ENCODE measurements at regions not wholly inside any gene's neighbourhood (a gene's known extent, or its start where the extent isn't known, plus 50 kb on each side); places are given as distances from the start of the nearest gene placed in this dataset.
"Not testable (repeated sequence)": the region's sequence is repeated elsewhere in the genome, so short reads cannot be mapped to it uniquely, and the experiment has no call there.

DNA sequence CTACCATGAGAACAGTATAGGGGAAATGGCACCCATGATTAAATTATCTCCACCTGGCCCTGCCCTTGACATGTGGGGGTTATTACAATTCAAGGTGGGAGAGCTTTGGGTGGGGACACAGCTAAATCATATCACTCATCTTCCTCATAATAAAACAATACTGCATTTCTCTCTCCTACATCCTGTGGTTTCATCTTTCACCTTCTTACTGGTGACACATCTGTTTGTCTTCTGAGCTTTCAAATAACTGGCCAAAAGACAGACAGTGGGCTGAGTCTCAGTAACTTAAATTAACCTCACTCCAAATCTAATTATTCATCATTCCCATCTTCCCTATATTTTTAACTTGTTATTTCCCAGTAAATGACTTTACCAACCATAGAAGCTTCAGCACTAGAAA is 729.7 kb upstream of the USP15 start:
- no peak for DNase-seq

DNA sequence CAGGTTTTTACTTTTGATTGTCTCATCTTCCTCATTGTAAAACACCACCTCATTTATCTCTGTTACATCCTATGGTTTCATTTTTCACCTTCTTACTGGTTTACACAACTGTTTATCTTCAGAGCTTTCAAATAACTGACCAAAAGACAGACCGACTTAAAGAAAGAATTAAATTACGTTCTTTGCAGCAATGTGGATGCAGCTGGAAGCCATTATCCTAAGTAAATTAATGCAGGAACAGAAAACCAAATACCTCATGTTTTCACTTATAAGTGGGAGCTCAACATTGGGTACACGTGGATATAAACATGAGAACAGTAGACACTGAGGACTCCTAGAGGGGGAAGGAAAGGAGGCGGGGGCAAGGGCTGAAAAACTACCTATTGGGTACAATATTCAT is 729.0 kb upstream of the USP15 start:
- DNase-seq: no peak

DNA sequence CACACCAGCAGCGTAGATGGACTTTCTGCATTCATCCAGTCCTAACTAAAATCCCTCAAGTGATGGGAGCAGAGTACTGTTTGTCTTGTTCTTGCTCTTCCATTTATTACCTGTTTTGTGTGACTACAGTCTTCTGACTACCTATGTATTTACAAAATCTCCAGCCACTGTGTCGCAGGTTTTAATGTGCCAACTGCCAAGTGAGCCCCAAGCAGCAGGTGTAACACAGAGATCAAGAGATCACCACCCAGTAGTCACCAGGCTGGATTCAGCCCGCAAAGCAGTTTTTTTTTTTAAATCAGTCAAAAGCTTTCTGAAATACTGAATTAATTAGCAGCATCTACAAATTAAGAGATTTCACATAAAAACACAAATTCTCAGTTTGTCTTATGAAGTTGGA is 724.1 kb upstream of the USP15 start:
- DNase-seq: no peak

DNA sequence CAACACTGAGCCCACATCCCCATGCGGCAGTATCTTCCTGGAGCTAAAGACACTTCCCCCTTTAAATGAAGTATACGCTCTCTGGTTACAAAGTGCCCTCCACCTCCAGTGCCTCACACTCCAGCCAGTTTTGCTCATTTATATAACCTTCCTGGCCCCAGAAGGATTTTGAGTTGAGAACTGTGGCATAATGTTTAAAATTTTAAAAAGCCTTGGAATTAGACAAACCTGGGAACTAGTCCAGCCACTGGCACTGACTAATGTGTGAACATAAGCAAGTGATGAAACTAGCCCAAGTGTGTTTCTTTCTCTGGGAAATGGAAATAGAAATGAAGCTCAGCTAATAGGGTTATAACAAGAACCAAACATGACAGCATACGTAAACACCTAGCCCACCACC is 723.7 kb upstream of the USP15 start:
- DNase-seq: no peak

DNA sequence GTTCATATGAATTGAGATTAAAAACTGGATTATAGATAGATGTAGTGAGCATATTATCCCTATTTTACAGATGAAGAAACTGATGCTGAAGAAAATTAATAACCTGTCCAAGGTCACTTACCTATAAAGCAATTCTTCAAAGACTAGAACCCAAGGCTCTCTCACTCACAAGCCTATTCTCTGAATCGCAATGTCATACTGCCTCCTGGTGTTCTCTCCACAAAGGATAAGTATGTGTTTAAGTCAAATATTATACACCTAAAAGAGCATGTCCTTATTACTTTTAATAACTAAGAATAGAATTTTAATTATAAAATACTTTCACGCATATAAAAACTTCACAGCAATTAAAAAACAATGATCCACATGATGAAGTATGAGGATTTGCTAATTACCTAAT is 721.3 kb upstream of the USP15 start:
- DNase-seq: no peak

DNA sequence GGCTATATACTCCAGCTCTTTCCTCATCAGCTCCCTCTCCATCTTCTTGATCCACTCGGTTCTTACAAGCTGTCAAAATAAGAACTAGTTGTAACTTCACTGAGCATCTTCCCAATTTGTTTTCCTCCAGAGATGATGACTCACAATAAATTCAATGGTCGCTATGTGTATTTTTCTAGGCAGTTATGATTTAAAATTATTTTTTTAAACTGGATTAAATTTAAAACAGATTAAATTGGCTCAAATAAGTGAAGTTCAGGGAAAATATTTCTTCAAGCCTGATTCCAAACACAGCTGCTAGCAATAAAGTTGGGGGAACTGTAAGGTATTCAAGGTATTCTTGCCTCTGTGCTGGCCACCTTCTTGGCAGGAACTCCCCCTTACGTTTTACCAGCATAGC is 717.7 kb upstream of the USP15 start:
- DNase-seq: no peak

DNA sequence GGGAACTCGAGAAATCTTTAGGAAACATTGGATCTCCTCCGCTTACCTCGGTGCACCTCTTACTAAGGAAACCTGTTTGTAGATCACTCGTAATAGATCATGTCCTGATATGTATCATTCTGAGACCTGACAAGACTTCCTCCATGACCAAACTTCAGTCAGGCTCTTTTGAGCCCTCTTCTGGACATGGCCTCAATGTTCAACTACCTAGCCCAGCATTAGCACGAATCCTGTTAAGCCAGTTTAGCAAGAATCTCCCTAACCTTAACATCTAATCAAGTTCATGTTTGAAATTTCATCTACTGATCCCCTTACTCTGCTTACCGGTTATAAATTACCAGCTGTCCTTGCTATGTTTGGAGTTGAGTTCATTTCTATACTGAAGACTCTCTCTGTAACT is 713.9 kb upstream of the USP15 start:
- no peak for DNase-seq

DNA sequence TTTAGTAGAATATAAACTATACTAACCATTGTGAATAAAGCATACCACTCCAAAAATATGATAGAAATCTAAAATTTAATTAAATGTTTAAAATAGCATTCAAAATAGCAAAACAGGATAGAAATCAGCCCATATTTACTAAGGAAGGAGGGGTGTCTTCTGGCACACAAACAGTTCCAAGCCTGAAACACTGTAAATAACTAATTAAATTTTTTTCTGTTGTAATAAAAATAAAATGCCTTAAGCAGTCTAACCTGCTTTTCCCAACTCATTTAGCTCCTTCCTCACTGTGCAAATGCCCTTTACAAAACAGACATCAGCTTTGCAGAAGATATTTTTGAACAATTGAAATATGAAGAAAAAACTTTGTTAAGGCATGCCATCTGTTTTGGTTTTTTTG is 707.1 kb upstream of the USP15 start:
- DNase-seq: no peak

DNA sequence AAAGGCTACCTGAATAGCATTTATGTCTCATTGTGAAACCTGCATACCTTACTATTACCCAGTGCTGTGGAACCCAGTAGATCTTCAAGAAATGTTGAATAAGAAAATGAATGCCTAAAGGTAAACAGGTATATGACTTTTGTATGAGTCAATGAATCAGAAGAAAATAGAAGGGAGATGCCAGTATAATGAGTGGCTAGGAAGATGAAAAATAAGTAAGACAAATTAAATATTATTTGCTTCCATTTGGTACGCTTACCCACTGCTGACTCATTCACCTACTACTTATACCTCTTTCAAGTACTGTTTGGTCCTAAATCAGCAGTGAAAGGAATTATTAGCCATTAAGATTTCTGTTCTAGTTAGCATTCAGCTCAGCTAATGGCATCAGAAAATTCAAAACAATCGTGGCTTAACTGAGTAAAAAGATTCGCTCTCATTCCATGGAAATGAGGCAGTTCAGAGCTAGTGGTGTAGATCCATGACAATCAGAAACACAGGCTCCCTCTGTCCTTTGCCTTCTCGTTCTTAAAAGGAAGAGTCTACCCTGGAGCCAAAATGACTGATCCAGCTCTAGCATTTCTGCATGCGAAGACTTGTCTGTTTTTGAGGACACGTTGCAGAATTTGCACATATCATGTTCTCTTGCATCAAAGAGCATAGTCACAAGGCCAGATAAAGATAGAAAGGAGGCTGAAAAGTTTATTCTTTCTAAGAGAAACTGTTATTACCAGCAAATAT is 705.8 kb upstream of the USP15 start:
- DNase-seq: no peak

DNA sequence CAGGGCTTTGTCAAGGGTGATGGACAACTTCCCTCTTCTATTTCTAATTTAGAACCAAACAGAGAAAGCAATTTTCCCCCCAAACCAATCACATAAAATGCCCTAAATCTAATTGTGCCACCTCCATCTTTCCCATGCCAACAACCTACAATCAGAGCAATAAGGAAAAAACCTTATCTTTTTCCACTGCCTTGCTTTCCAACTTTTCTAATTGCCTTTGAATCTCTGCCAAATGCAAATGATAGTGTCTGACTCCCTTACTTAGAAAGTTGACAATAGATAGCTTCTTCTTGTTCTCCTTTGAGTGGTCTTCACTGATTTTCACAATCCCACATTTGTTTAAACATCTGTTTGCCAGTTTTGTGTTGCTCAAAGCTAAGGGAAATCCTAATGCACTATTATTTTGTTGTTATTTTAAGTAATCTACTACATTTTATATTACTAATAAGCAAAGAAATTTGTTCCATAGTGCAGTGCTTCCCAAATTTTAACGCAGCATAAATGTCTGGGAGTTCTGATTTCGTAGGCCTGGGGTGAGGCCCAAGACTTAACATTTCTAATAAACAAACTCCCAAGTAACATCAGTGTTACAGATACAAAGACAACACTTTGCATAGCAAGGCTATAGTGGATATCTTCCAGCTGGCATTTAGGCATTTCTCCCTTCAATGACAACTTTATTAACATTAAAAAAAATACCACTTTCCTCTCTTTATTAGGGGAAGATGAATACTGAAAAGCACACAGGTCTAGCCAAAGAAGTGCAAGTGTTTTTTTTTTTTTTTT is 696.3 kb upstream of the USP15 start:
- no peak for DNase-seq

DNA sequence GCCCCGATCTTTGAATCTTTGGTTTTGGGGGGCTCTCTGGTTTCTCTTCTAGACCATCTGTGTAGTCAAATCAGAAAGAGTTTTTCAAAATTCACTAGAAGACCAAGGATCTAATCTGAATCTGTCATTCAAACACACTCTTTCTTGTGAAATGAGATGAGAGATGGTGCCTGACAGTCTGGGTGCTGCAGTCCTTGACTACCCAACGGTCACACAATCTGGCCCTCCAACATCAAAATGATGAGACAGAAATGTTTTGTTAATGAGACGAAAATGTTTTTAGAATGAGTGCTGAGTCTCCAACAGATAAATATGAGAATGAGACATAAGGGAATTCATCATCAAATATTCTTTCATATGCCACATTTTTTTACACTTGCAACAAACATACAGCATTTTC is 695.7 kb upstream of the USP15 start:
- DNase-seq: no peak

DNA sequence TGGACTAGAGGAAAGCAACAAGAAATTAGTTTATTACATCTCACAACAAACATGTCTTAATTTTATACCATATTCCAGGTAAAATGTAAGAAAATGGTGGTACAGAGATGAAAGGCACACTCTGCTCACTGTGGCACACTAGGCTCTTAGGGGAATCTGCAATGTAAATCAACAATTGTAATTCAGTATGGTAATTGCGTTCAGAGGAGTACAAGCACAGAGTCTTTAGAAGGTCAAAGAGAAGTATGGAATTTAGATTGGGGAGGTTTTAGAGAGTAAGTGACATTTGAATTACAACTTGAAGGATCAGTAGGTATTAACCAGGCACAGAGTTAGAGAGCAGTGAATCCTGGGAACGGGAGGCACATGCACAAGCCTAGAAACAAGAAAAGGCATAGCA is 694.0 kb upstream of the USP15 start:
- no peak for DNase-seq

DNA sequence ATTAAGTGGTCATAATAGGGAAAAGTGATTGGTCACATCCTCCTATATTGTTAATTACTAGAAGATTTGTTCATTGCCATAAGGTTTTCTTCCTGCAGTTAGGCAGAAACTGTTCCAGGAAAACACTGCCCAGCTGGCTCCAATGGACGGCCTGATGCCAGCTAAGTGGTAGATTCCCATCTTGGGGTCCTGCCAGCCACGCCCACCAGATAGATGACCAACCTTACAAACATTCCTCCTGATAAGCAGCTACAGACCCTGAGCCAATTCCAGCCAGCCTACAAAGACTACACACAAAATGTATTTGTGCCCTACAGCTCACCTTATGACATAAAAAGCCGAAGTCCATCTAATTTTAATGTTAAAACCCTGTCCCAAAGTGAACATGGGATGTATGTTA is 685.9 kb upstream of the USP15 start:
- no peak for DNase-seq

DNA sequence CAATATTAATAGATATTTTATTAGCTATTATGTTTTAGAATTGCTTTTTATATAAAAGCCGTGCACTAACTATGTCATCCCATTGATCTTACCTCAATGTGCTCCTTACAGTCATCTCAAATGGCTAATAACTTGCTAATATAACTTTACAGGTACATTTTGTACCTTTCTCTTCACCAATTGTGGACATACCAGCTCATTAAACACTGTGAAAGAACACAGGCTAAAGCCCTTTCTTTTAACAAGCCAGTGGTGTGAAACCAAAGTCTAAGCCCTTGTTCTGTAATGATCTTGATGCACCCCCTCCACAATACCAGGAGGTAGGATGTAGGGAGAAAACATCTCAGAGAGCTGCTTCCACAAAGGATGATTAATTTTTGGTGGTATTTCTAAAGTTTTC is 675.3 kb upstream of the USP15 start:
- no peak for DNase-seq

DNA sequence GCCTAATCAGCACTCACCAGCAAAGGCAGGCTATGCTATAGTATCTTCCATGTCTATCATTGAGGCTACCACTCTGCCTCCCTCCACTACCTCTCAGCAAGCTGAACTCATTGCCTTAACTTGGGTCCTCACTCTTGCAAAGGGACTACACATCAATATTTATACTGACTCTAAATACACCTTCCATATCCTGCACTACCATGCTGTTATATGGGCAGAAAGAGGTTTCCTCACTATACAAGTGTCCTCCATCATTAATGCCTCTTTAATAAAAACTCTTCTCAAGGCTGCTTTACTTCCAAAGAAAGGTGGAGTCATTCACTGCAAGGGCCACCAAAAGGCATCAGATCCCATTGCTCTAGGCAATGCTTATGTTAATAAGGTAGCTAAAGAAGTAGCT is 669.3 kb upstream of the USP15 start:
- not testable (repeated sequence) for DNase-seq

DNA sequence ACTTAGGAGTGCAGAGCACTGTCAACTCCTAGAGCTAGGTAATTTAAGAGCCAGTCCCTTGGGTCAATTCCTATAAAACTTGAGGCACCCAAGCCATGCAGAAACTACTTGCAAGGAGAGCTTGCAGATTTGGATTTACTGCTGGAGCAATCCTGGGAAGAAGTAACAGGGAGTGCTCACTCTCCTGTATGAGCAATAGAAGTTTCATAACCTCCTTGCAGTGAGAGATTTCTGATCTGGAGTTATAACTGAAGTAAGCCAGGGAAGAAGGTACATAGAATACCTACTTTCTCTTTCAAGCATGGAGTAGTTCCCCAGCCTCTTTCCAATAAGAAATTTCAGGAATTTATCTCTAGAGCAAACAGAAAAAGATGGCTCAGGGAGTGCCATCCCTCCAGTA is 650.1 kb upstream of the USP15 start:
- no peak for DNase-seq

DNA sequence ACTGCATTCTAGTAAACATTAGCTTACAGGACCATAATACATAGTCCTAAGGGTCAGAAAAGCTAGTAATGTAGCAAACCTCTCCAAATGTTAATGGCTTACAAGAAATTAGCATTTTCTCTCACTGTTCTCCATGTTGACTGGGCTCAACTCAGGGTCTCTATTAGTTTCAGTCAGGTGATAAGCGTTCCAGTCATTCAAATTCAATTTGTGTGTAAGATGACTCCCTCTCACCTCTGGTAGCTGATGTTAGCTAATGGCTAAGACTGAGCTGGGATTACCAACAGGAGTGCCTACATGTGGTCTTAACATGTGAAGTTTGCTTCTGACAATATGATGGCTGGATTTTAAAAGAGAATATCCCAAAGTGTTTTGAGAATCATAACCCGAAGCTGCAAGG is 630.5 kb upstream of the USP15 start:
- DNase-seq: no peak

DNA sequence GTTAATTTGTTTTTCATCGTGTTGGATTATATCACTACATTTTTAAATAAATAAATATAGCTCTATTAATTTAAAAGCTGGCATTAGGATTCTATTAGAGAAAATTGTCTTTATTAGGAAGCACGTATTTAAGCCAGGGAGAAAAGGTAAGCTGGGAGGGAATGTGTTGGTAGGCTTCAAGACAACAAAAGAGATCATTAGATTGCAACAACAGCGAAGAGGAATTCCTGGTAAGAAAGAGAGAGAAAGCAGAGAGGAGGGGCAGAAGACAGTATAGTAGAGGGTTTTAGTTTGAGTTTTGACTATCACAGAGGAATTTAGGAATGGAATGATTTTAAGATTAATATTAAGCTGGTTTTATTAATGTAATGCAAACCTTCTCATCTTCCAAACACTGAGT is 613.6 kb upstream of the USP15 start:
- no peak for DNase-seq

DNA sequence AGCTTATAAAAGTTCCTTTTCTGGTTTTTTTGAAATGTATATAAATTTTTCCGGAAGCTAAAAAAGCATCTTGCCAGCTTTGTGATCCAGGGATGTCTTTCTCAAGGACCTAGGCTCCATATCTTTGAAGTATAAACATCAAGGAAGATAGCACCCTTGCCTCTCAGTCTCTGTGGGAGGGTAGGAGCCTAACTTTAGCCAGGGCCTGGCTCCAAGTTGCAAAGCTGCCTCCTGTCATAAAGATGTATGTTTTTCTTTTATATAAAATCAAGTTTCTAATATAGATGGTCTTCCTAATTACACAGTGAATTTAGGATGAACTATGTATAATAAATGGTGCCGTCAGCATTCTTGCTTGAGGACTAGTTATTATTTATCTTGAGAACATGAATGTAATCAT is 612.6 kb upstream of the USP15 start:
- no peak for DNase-seq

DNA sequence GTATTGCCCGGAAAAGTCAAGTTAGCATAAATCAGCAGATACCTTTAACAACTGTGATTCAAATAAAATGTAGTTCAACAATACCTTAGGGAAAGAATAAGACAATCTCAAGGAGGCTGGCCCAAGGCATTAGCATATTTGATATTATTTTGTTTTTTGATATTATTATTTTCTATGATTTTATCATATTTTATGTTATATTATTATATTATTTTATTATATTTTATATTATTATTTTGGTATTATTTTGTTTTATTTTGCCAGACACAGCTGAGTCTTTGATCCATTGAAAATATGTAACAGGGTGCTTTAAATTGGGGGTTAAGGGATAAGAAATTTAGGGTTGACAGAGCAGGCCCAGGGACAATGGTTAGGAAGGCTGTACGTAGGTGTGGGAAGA is 607.9 kb upstream of the USP15 start:
- no peak for DNase-seq

DNA sequence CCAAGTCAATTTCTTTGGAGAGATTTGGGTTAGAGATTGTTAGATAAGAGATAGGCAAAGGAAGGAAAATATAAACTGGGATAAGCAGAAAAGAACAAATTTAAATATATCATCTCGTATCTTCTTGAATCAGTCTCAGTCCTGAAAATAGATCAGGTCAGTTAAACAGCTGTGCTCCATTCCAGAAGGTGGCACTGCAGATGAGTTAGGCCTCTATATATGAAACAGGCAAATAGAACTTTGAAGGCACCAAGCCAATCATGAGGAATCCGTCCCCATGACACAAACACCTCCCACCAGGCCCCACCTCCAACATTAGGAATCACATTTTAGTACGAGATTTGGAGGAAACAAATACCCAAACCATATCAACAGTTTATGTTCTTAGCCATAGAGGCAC is 605.5 kb upstream of the USP15 start:
- DNase-seq: no peak

DNA sequence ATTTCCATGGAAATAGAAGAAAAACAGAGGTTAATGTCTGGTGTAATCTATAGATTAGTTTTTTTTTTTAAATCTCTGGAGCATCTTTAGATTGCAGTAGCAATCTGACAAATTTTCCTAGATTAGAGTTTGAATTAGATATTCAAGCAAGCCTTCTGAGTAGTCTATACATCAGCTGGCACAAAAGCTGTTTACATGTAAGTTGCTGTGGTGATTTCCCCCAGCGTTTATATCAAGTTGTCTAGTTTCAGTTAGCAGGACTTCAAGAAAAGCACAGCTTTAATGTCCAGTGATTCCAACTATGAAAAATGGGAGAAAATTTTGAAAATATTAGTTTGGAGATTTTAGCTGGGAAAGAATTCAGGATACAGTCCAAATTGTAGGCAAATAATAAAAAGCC is 605.0 kb upstream of the USP15 start:
- DNase-seq: no peak

DNA sequence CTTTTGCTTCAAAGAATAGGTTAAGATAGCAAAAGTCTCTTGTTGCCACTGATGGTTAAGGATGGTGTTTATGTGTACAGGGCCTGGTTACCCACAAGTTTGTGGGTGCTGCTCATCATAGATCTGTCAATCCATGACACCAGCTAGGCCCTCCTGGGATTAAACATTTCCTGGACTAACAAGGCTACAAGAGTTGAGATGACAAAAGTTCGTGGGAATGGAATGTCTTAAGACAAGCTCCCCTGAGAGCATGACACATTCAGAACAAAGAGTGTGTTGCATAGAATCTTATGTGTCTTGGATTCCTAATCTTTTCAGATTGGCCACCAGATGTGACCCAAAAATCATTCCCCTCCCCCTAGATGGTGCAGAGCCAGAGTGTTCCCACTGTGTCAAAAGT is 592.5 kb upstream of the USP15 start:
- no peak for DNase-seq

DNA sequence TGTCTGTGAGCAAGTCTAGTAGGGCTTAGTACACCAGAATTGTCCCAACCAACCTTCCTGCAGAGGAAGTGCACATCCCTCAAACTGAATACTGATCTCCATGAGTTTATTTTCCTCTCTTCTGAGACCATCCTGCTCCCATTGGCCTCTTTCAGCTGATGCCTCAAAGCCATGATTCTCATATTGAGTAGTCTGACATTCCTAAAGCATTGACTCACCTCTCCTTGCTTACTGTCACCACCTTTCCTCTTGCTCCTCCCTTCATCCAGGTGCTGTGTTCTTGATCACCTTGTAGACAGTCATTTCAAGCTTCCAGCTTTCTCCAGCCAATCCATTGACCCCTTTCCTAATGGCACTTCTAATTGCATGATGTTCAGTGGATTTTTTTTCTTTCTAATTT is 583.7 kb upstream of the USP15 start:
- DNase-seq: no peak

DNA sequence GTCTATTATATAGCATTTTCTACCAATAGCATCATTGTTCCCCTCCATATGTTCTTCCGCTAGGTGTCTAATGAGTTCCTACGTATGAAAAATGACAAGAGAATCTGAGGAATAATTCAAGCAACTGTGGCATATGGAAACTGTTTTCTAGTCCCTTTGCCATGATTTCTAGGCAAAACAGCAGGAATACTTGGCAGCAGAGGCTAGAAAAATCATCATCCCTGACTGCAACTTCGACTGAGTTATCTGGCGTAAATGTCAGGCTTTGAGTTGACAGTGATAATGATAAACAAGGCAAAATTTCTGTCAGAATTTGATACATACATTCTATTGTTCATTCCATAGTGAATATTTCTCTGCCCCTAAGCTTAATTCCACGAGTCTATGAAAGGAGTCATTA is 572.8 kb upstream of the USP15 start:
- no peak for DNase-seq
